SKM-1 treated with dmso at 0.1 percent for 144 hours (cell line): ENCODE measurements at regions not wholly inside any gene's neighbourhood (a gene's known extent, or its start where the extent isn't known, plus 50 kb on each side); places are given as distances from the start of the nearest gene placed in this dataset.

Experiments
- DNase-seq: peaks from one replicate; lab custom pipeline; 2025; ENCODE audit not compliant: unreplicated experiment; lab: John Stamatoyannopoulos, UW

DNA sequence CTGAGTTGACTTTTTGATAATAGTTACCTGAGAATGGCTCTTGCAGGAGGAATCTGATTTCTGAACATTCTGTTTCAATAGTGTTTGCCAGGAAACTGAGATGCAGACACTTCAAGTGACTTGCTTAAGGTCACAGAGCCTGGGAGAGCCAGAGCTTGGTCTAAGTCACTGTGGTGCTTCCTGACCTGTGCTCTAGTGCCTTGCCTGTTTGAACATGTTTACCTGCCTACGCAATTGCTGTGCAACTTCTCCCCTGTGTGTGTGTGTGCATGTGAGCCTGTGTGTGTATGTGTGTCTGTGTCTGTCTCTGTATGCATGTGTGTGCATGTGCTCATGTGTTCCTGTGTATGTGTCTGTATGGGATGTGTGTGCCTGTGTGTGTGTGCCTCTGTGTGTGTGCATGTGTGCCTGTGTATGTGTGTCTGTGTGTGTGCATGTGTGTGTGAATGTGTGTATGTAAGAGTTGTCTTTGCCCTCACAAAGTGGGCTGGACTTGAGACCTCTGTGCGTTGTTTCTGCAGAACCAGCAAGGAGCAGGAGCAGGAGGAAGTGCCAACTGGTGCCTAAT, 185.8 kb downstream of the GADD45G start:
- DNase-seq: no peak

DNA sequence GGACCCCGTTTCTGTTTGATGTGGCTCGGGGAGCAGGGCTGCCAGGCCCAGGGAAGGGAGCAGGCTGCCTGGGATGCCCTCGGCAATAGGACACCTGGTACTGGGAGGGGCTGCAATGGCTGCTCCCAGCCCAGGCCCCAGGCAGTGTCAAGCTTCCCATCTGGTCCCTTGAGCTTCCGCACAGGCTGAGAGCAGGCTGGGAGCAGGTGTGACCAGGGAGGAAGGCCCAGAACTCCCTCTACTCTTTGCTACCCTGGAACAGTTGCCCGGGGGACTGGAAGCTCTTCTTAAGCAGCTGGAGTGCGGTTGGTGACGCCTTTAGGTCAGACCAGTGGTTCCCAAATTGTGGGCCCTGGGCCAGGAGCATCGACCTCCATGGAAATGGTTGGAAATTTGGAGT, 186.9 kb downstream of the GADD45G start:
- DNase-seq: no peak

DNA sequence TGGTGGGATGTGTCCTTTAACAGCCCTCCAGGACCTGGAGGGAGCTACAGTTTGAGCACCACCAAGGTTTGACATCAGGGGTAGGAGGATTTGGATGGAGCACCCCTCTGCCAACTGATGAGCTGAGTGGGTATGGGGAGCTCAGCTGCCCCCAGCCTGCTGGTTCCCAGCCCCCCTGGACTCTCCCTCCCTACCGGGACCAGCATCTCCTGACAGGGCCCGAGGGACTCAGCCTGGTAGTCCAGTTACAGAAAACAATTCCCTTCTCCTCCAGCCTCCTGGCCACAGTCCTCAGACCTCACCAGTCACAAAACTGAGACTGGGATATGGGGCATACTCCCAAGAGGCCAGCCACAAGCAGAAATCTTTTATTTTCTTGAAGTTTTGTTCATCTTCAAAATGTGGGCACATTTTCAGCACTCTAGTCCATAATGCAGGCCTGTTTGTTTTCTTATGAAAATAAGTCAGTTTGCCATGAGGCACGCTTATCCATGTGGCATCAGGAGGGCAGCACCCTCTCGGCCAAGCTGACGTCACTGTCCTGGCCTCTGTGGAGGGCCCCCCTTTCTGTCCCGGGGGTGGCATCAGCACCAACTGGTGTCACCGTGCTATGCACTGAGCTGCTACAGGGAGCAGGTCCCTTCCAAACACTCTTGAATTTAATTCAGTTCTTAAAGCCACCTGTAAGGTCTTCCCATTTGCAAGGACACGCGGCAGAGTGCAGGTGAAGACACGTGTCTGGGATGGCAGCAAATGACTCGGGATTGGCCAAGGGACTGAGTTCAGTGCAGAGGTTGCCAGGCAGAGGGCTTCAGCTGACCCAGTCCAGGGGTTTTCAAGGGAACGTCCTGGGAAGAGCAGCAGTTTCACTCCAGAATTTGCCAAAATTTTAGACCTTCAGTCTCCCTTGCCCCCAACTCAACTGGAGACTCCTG, 187.6 kb downstream of the GADD45G start:
- DNase-seq: no peak

DNA sequence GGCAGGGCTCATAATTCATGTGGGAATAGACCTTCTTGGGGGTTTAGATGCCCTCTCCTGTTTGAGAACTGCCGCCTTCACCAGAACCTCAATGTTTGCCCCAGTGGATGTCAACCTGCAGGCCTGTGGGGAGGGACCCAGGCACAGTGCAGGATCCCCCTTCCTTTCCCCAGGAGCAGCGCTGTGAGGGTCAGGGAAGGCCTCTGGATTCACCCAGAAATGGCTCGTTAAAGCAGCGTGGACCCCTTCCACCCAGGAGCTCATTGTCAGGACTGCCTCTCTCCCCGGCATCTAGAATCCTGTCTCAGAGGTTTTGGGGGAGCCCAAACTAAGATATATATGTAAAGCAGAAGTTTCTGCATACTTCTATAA, 188.3 kb downstream of the GADD45G start:
- no peak for DNase-seq

DNA sequence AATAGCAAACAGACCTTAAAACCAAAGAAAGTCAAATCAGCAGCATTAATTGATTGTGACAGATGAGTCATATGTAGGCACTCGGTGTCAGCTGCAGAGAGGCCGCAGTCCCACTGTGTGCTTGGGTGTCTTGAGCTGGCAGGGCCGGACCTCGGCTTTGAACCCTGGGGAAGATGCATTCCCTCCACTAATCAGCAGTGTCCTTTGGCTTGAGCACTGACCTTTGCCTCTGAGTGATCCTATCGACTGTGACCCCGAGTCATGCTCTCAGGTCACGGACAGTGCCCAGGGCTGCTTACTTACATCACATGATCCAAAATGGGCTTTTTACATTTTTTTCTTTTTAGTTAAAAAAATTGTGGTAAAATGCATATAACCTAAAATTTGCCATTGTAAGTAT, 188.7 kb downstream of the GADD45G start:
- DNase-seq: no peak

DNA sequence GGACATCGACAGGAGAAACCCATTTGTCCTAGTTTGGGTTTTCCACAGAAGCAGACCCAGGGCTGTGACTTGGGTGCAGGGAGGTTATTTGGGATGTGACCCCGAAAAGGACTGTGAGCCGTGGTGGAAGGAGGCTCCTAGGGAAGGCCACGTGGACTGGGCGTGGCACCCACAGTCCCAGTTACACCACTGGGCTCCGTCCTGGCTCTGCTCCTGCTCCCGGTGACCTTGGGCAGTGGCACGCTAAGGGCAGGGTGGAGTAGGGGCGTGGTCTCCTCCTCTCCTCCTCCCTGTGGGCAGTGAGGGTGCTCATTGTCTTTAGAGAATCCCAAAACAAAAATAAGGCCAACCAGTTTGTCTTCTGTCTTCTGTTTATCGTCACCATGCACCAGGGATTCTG, 190.1 kb downstream of the GADD45G start:
- no peak for DNase-seq

DNA sequence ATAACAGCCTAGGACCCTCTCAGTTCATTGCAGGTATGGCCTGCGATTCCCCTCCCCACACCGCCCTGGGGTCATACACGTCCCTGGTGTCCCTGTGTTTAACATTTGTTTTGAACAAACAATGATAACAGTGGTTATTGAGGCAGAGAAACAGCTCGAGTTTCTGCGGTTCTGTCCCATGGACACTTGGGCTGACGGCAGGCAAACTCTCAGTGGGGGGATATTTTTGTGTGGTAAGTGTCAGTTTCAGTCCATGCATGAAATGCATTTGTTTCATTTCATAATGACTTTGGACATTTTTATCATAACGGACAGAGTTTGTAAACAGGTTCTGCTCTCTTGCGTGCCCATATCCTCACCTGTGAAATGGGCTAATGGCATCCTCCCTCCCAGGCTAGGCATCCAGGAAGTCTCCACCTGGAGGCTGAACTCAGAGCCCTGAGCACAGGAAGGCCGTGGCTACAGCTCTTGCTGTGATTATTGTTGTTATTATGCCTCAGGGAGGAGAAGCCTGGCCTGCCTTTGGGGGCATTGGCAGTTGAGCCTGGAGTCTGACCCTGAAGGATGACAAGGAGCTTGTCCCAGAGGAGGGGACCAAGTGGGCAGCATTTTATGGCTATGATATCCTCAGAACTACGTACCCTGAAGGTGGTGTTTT, 190.9 kb downstream of the GADD45G start:
- no peak for DNase-seq

DNA sequence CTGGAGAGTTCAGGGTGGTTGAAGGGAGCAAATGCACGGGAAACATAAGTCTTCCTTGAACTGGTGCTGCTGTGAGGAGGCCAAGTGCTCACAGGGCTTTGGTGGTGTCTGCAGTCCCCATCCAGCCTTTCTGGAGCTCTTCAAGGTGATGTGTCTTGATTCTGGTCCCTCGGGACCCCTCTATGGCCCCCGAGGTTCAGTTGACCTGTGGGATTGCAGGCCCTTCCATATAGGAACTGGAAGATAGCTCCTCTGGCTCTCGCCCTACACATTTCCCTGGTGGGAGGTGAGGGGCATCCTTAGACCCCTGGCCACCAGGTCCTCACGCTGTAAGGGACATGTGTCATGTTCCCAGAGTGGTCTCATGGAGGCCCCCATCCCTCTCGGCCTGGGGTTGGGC, 191.8 kb downstream of the GADD45G start:
- DNase-seq: no peak

DNA sequence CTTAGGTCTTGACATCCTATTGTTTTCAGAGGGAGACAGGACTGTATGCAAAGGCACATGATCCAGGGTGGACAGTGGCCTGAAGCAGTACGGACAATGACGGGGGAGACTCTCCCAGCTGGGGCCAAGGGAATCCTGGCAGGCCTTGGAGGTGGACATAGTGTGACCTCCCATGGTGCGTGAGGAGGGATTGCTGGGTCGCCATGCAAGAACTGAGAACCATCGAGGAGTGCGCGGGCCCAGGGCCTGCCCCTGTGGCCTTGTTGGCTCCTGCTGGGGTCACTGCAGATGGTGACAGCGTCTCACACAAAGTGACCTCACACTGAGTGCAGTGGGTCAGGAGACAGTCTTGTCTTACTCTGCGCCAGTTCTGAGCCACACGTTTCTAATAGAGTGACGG, 192.4 kb downstream of the GADD45G start:
- no peak for DNase-seq

DNA sequence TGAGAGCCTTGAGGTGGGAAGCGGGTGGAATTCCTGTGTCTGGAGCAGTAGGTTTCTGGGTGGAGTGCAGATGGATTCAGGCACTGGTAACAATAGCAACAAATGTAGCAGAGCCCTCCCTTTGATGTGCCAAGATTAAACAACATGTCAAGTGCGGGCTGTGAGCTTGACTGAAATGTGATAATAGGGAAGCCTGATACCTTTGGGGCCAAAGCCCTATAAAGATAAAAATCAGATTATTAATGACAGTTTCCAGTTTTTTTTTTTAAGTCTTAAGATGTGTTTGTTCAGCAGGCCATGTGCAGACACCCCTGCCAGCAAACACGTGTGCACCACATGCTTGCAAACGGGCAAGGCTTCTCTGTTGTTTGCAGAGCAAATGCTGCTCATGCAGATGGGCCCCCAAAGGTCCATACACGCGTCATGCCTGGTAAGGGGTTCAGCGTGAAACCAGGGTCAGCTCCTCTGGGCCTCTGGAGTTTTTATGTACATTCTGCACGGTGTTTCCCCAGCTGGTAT, 193.2 kb downstream of the GADD45G start:
- DNase-seq: no peak

DNA sequence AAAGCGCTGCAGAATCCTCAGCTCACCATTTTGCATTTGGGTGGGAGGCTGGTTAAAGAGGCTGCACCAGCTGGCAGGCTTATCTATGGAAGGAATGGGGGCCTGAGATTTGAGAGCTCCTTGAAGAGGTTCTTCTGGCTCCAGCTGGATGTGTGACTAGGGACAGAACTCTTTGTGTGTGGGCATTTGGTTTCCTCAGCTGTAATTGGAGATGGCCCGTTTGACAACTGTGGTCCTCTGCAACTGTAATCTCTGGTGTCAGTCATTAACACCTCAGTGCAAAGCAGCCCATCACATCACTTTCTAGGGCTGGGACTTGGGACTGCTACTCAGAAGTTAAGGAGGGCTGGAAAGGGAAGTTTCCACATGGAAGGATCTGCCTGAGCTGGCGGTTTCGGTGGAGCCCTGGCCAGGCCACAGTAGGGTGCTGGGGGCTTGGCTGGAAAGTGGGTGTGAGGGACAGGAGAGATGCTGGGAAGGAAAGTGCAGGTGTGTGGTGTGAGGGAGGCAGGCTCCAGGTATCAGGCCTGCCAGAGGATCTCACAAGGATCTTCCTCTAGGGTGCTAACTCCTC, 193.8 kb downstream of the GADD45G start:
- no peak for DNase-seq

DNA sequence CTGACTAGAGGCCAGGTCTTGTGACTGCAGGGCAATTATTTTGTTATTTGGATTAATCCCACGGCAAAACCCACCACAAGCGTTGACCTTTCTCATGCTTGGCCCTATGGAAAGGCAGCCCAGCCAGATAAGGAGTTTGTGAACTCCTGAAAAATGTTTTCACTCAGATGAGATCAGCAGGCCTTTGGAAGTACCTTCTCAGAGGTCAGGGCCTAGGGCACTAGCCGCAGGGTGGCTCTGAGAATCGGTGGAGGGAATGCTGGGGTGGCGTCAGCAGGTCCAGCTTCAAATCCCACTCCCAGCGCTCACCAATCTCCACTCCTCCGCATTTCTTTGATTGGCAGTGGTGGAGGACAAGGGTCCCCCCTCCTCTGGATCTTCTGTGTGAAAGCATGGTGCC, 194.4 kb downstream of the GADD45G start:
- no peak for DNase-seq

DNA sequence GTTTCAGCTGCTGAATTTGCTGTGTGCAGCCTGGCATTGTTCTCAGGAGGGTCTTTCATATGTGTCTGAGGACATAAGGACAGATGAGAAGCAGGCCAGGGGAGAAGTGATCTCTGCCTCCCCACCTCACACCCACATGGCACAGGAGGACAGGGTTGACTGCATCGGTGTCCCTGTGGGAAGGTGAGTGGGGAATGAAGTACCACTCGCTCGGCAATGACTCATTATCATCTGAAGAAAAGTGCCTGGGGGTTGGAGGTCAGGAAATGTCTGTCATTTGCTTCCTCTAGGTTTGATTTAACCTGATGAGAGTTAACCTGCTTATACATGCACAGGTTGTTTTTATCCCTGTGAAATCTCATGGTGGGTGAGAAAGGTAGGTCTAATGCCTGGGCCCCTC, 195.0 kb downstream of the GADD45G start:
- DNase-seq: no peak

DNA sequence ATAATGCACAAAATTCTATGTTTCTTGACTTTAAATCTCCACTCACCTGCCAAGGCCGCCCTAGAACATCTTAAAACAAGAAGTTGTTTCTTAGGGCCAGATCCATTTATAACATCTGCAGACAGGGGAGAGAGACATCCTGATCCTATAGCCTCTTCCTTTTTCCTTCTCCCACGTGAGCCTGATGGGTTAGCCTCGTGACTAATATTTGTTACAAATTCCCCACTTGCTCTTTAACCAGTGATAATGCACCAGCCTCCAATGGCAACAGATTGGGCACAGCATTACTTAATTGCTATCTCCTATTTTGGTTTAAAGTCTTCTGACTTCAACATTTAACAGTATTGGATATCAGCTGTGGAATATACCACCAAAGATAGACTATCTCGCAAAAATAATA, 196.5 kb downstream of the GADD45G start:
- DNase-seq: no peak

DNA sequence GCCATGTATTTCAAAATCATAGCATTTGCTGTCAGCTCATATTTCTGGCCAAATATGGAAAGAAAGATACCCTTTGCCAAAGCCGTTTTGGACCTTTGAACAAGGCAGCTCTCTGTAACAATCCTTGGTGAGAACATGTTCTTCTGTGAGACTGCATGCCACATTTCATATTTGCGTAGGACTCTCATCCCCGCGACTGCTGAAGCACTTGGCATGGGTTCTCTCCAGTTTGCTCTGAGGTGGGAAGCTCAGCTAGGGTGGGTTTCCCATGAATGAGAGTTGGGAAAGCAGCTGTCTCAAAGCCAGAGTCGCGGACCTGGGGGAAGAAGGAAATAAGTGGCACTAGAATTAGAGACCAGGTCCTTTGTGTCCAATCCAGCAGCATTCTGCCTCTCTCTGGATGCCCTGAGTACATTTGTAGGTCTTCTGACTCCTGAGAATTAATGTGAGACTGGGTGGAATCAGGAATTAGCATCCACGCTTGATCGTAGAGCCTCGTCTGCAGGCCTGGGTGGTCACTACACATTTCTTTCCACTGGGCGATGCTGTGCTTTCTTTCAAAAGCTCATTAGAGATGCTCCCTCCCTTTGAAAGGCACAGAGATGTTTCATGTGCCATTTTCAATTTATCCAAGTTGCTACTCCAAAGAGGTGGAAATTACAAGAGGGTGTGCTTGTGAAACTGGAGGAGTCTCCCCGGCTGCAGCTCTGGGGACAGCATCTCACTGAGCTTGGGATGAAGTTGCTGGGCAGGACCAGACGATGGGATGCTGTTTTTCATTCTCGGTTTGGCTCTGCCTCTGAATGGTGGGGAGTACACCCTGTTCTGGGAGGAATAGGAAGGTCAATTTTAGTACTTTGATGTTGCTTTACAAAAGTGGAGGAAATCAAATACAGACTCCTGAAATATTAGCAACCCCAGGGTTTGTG, 197.2 kb downstream of the GADD45G start:
- no peak for DNase-seq

DNA sequence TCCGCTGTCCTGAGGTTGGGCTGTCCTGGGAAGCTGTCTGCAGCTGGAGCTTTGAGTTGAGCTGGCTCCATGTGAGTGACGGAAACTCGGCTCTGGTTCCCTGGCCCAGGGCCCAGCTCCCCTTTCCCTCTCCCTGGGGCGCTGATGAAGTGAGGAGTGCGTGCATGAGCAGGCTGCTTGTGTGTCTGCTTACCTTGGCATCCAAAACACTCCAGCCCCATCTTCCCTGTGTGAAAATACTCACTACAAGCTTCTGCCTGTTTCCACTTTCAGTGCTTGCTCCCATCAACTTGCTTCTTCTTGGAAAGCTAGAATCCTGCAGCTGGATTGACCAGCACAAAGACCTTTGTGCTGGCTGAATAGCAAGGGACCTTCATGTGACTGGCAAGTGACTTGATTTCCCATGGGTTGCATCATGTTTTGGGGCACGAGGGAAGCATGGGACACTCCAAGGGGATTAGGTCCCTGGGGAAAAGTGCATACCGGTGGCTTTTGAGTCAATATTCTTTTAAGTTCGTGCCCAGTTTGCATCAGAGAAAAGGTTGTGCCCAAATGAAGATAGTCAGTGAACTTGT, 198.1 kb downstream of the GADD45G start:
- DNase-seq: no peak

DNA sequence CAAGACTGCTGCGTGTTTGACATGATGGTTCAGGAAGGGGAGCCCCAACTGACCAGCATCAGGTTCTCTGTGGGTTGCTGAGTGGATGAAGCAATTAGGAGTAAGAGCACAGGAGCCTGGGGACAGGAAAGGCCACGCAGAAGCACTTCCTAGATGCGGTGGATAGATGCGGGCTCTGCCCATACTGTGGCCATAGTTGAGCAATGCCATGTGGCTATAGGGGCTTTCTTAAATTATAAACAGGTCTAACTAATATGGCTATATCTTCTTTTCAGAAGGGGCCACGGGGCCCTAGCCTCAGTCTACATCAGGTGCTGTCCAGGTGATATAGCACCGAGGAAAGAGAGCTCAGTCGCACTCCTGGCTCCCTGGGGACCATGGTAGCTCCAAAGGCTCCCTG, 198.6 kb downstream of the GADD45G start:
- DNase-seq: no peak

DNA sequence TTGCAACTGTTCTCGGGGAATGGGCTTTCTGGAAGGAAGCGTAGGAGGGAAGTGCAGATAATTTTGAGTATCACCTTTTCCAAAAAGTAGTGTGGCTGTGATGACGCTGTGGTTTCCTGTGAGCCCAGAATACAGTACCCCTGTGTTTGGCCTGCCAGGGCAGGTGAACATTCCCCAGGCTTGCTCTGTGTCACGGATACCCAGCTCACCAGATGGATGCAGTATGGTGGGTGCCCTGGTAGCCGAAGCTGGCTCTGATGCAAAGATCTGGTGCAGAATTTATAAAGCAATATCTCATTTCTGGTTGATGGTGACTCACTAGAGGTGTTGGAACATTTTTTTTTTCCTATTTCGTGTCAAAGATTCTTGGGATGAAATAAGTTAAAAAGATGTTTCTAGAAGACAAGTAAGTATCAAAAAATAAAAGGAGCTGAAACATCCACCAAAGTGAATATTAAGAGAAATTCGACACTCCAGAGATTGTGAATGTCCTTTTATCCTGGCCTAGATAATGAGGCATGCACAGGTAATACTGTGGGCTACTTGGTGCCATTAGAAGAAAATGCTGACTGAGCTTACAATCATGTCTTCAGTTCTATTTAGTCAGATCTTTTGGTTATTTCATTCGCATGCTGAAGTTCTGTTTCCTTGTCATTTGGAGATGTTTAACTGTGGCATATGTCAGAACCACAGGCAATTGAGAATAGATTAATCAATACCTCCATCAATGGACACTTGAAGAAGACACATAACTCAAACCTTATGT, 200.1 kb downstream of the GADD45G start:
- DNase-seq: no peak

DNA sequence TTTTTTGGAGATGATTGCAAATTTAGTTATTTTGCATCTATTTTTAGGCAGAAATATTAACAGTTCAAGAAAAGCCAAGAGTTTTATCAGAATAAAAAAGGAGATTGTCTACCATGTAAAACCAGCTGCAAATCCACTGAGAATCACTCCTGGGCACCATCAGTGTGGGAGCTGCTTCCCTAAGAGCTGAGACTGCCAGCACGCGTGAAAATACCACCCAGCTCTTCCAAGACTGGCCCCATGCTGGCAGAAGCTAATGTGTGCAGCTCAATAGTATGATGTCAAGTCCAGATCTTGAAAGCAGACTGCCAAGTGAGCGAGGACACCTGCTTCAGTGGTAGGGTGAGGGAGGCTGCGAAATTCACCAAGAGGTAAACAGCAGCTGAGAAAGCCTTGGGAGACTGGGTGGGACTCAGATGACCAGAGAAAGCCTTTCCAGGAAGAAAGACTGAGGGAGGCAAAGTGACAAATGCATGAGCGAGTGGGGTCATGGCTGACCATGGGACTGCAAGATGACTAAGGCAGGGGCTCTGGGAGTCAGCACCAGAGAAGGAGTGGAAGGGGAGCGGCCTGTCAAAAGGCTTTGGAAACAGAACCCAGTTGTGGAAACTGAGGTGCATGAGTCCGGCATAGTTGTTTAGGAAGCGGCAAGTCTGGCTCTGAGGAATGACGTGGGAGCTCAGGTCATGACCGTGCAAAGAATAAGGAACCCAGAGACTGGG, 200.9 kb downstream of the GADD45G start:
- DNase-seq: no peak
